ENCODE measurements at regions not wholly inside any gene's neighbourhood (a gene's known extent, or its start where the extent isn't known, plus 50 kb on each side); places are given as distances from the start of the nearest gene placed in this dataset.

GRCh38 chr9:29773676-29774075, 2200.4 kb upstream of the C9orf72 start:
- CTCF ChIA-PET (ENCODE audit: low intra/inter-chr PET ratio), result no interaction called here
- Histone ChIP-seq H3K36me3 (ENCODE audit: control insufficient read depth, insufficient read depth, low read length) (no peaks in the 10 kb centered on the region), H3K79me2 (ENCODE audit: control insufficient read depth, insufficient read depth, low read length) (no peaks in the 10 kb centered on the region), H3K4me3 (no peak overlapping the region), H3K27me3 (ENCODE audit: control insufficient read depth in 2 of 2, insufficient read depth in 2 of 2, low read length in 2 of 2) (no peaks in the 10 kb centered on the region), H3K27ac (ENCODE audit: extremely low read depth, low read depth, low read length) (no peak overlapping the region), H3K9me3 (replicated peaks; ENCODE audit: control insufficient read depth, insufficient read depth, low read depth, low read length) (no peaks in the 10 kb centered on the region), H4K20me1 (replicated peaks; ENCODE audit: control insufficient read depth, insufficient read depth, low read length) (no peaks in the 10 kb centered on the region), H2AFZ (ENCODE audit: low read depth, low read length) (no peak overlapping the region), H3K4me1 (replicated peaks in 1 of 2; ENCODE audit: control insufficient read depth in 2 of 2, insufficient read depth in 2 of 2, low read length in 2 of 2) (no peaks in the 10 kb centered on the region), H3K9me1 (ENCODE audit: control insufficient read depth, insufficient read depth, low read length) (no peaks in the 10 kb centered on the region), H3K9ac (ENCODE audit: insufficient read depth in 1 of 2, low read depth in 2 of 2, low read length in 2 of 2) (no peak overlapping the region), H3K4me2 (ENCODE audit: insufficient read depth, low read length) (no peak overlapping the region)
- FAIRE-seq (no peak), ATAC-seq (no peak), DNase-seq (ENCODE audit: extremely low read depth in 1 of 4, low spot score in 3 of 4) (no peak)
- intact Hi-C loops (cut with micrococcal nuclease), result no loop called here
- POLR2A ChIA-PET, result no interaction called here
- no TSS peak for BruUV-seq (replicated peaks)
- in situ Hi-C loops (cut with MboI), result no loop called here
- TF ChIP-seq DNMT1 (IDR thresholded peaks at IDR 0.05) (no peak), MBD1 (CRISPR knock-in tag; IDR thresholded peaks at IDR 0.05) (no peak), ELK1 (CRISPR knock-in tag; IDR thresholded peaks at IDR 0.05) (no peak), POLR2A (conservative IDR thresholded peaks at IDR 0.05) (no peak), RHOXF2B (CRISPR knock-in tag; conservative IDR thresholded peaks at IDR 0.05) (no peak), IRF1 (CRISPR knock-in tag; IDR thresholded peaks at IDR 0.05; ENCODE audit: borderline replicate concordance) (no peak), XRCC5 (IDR thresholded peaks at IDR 0.05; ENCODE audit: low read depth, low read length) (no peak), IRF9 (tag; IDR thresholded peaks at IDR 0.05) (no peak), FOSL1 (tag; conservative IDR thresholded peaks at IDR 0.05) (no peak), MECOM (CRISPR knock-in tag; IDR thresholded peaks at IDR 0.05) (no peak), ZFP30 (CRISPR knock-in tag; IDR thresholded peaks at IDR 0.05; ENCODE audit: borderline replicate concordance) (no peak), RAD51 (IDR thresholded peaks at IDR 0.05; ENCODE audit: borderline replicate concordance, low read depth) (no peak), ZBTB11 (CRISPR knock-in tag; IDR thresholded peaks at IDR 0.05) (no peak)
- TF ChIP-seq, protein P1, sequence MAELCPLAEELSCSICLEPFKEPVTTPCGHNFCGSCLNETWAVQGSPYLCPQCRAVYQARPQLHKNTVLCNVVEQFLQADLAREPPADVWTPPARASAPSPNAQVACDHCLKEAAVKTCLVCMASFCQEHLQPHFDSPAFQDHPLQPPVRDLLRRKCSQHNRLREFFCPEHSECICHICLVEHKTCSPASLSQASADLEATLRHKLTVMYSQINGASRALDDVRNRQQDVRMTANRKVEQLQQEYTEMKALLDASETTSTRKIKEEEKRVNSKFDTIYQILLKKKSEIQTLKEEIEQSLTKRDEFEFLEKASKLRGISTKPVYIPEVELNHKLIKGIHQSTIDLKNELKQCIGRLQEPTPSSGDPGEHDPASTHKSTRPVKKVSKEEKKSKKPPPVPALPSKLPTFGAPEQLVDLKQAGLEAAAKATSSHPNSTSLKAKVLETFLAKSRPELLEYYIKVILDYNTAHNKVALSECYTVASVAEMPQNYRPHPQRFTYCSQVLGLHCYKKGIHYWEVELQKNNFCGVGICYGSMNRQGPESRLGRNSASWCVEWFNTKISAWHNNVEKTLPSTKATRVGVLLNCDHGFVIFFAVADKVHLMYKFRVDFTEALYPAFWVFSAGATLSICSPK (IDR thresholded peaks at IDR 0.05; ENCODE audit: borderline replicate concordance), result no peak

All from K562 (cell line).